ENCODE measurements at regions not wholly inside any gene's neighbourhood (a gene's known extent, or its start where the extent isn't known, plus 50 kb on each side); places are given as distances from the start of the nearest gene placed in this dataset.
"Not testable (repeated sequence)": the region's sequence is repeated elsewhere in the genome, so short reads cannot be mapped to it uniquely, and the experiment has no call there.

- no peak for DNase-seq
Observed at GRCh38 chrX:131356725-131357124, 67.6 kb upstream of the IGSF1 start.

GRCh38 chrX:131359611-131360010 lies 70.5 kb upstream of the IGSF1 start:
- no peak for DNase-seq

- DNase-seq: no peak
Observed at GRCh38 chrX:131365766-131366165, 76.7 kb upstream of the IGSF1 start.

GRCh38 chrX:131366407-131366806 lies 77.3 kb upstream of the IGSF1 start:
- no peak for DNase-seq

GRCh38 chrX:131388293-131388692 lies 99.2 kb upstream of the IGSF1 start:
- DNase-seq: no peak

GRCh38 chrX:131392666-131393065 lies 103.6 kb upstream of the IGSF1 start:
- no peak for DNase-seq

- DNase-seq: no peak
Observed at GRCh38 chrX:131393426-131393825, 104.3 kb upstream of the IGSF1 start.

GRCh38 chrX:131394384-131394783 lies 105.3 kb upstream of the IGSF1 start:
- DNase-seq: no peak

GRCh38 chrX:131397891-131398290 lies 108.8 kb upstream of the IGSF1 start:
- no peak for DNase-seq

- DNase-seq: no peak
Observed at GRCh38 chrX:131399678-131400428, 110.7 kb upstream of the IGSF1 start.

- DNase-seq: no peak
Observed at GRCh38 chrX:131402124-131402811, 113.2 kb upstream of the IGSF1 start.

- no peak for DNase-seq
Observed at GRCh38 chrX:131405497-131405896, 116.4 kb upstream of the IGSF1 start.

GRCh38 chrX:131424895-131425294 lies 119.0 kb upstream of the OR13H1 start:
- DNase-seq: no peak

GRCh38 chrX:131430465-131430864 lies 113.4 kb upstream of the OR13H1 start:
- DNase-seq: not testable (repeated sequence)

- DNase-seq: no peak
Observed at GRCh38 chrX:131441033-131441432, 102.8 kb upstream of the OR13H1 start.

- no peak for DNase-seq
Observed at GRCh38 chrX:131445955-131446354, 97.9 kb upstream of the OR13H1 start.

GRCh38 chrX:131461855-131462254 lies 82.0 kb upstream of the OR13H1 start:
- not testable (repeated sequence) for DNase-seq

- DNase-seq: not testable (repeated sequence)
Observed at GRCh38 chrX:131473809-131474208, 70.1 kb upstream of the OR13H1 start.

- peak; percentile 8 for DNase-seq
Observed at GRCh38 chrX:131477498-131477897, 66.4 kb upstream of the OR13H1 start.

Data from NCI-H146 (cell line).